ENCODE measurements at regions not wholly inside any gene's neighbourhood (a gene's known extent, or its start where the extent isn't known, plus 50 kb on each side); places are given as distances from the start of the nearest gene placed in this dataset.
"Not testable (repeated sequence)": the region's sequence is repeated elsewhere in the genome, so short reads cannot be mapped to it uniquely, and the experiment has no call there.

- Mint-ChIP-seq H3K36me3 (ENCODE audit: low read depth) (no peaks in the 10 kb centered on the region), H3K4me1 (ENCODE audit: low read depth) (no peaks in the 10 kb centered on the region), H3K27ac (no peak overlapping the region), H3K9me3 (peaks cover 14% of the 10 kb centered on the region), H3K27me3 (ENCODE audit: low read depth) (no peaks in the 10 kb centered on the region), H3K4me3 (ENCODE audit: low read depth) (no peak overlapping the region)
- intact Hi-C loops (cut with micrococcal nuclease) = no loop called here
- no peak for DNase-seq (ENCODE audit: low spot score)
These were observed 186.4 kb upstream of the NANOGP8 start for GRCh38 chr15:35271371-35272043.

- H3K4me1 Mint-ChIP-seq (ENCODE audit: low read depth) = no peaks in the 10 kb centered on the region
- no peak overlapping the region for H3K4me3 Mint-ChIP-seq (ENCODE audit: low read depth)
- H3K9me3 Mint-ChIP-seq = no peaks in the 10 kb centered on the region
These were observed 175.8 kb upstream of the NANOGP8 start for GRCh38 chr15:35260941-35261340.

GRCh38 chr15:35260274-35260673 lies 175.2 kb upstream of the NANOGP8 start:
- intact Hi-C loops (cut with micrococcal nuclease); H3K27me3 Mint-ChIP-seq (ENCODE audit: low read depth); H3K27ac Mint-ChIP-seq; DNase-seq (ENCODE audit: low spot score); H3K36me3 Mint-ChIP-seq (ENCODE audit: low read depth); H3K4me1 Mint-ChIP-seq (ENCODE audit: low read depth); H3K4me3 Mint-ChIP-seq (ENCODE audit: low read depth); H3K9me3 Mint-ChIP-seq: not testable (repeated sequence)

More at GRCh38 chr15:35260941-35261340, 175.8 kb upstream of the NANOGP8 start:
- intact Hi-C loops (cut with micrococcal nuclease) = no loop called here
- Mint-ChIP-seq H3K36me3 (ENCODE audit: low read depth) (no peaks in the 10 kb centered on the region), H3K27me3 (ENCODE audit: low read depth) (no peaks in the 10 kb centered on the region), H3K27ac (no peak overlapping the region)
- DNase-seq (ENCODE audit: low spot score) = no peak

GRCh38 chr15:35256551-35256950 lies 171.5 kb upstream of the NANOGP8 start:
- intact Hi-C loops (cut with micrococcal nuclease) = no loop called here
- Mint-ChIP-seq H3K27ac (no peak overlapping the region), H3K4me3 (ENCODE audit: low read depth) (no peak overlapping the region), H3K27me3 (ENCODE audit: low read depth) (no peaks in the 10 kb centered on the region), H3K4me1 (ENCODE audit: low read depth) (no peaks in the 10 kb centered on the region), H3K9me3 (no peaks in the 10 kb centered on the region), H3K36me3 (ENCODE audit: low read depth) (no peaks in the 10 kb centered on the region)
- DNase-seq (ENCODE audit: low spot score) = no peak

GRCh38 chr15:35256141-35256540 lies 171.0 kb upstream of the NANOGP8 start:
- H3K4me1 Mint-ChIP-seq (ENCODE audit: low read depth) = no peaks in the 10 kb centered on the region
- H3K27me3 Mint-ChIP-seq (ENCODE audit: low read depth) = no peaks in the 10 kb centered on the region
- no peaks in the 10 kb centered on the region for H3K36me3 Mint-ChIP-seq (ENCODE audit: low read depth)
- DNase-seq (ENCODE audit: low spot score) = no peak
- H3K9me3 Mint-ChIP-seq = no peaks in the 10 kb centered on the region
- H3K27ac Mint-ChIP-seq = no peak overlapping the region
- intact Hi-C loops (cut with micrococcal nuclease) = no loop called here
- no peak overlapping the region for H3K4me3 Mint-ChIP-seq (ENCODE audit: low read depth)

GRCh38 chr15:35254908-35255307 lies 169.8 kb upstream of the NANOGP8 start:
- intact Hi-C loops (cut with micrococcal nuclease); H3K27me3 Mint-ChIP-seq (ENCODE audit: low read depth); H3K4me1 Mint-ChIP-seq (ENCODE audit: low read depth); H3K36me3 Mint-ChIP-seq (ENCODE audit: low read depth); H3K9me3 Mint-ChIP-seq; H3K4me3 Mint-ChIP-seq (ENCODE audit: low read depth); DNase-seq (ENCODE audit: low spot score); H3K27ac Mint-ChIP-seq: not testable (repeated sequence)

- intact Hi-C loops (cut with micrococcal nuclease) = no loop called here
- no peaks in the 10 kb centered on the region for H3K36me3 Mint-ChIP-seq (ENCODE audit: low read depth)
- H3K4me1 Mint-ChIP-seq (ENCODE audit: low read depth) = no peaks in the 10 kb centered on the region
These were observed 169.0 kb upstream of the NANOGP8 start for GRCh38 chr15:35254062-35254461.

GRCh38 chr15:35252351-35252865 lies 167.3 kb upstream of the NANOGP8 start:
- Mint-ChIP-seq H3K4me1 (ENCODE audit: low read depth) (no peaks in the 10 kb centered on the region), H3K9me3 (no peaks in the 10 kb centered on the region), H3K27me3 (ENCODE audit: low read depth) (no peaks in the 10 kb centered on the region), H3K4me3 (ENCODE audit: low read depth) (no peak overlapping the region), H3K36me3 (ENCODE audit: low read depth) (no peaks in the 10 kb centered on the region), H3K27ac (no peak overlapping the region)
- no peak for DNase-seq (ENCODE audit: low spot score)
- intact Hi-C loops (cut with micrococcal nuclease) = no loop called here

More at GRCh38 chr15:35254062-35254461, 169.0 kb upstream of the NANOGP8 start:
- Mint-ChIP-seq H3K27ac (no peak overlapping the region), H3K4me3 (ENCODE audit: low read depth) (no peak overlapping the region), H3K9me3 (no peaks in the 10 kb centered on the region), H3K27me3 (ENCODE audit: low read depth) (no peaks in the 10 kb centered on the region)
- no peak for DNase-seq (ENCODE audit: low spot score)

GRCh38 chr15:35247150-35247549 lies 162.1 kb upstream of the NANOGP8 start:
- intact Hi-C loops (cut with micrococcal nuclease) = no loop called here
- H3K9me3 Mint-ChIP-seq = no peaks in the 10 kb centered on the region
- no peak for DNase-seq (ENCODE audit: low spot score)
- H3K4me1 Mint-ChIP-seq (ENCODE audit: low read depth) = no peaks in the 10 kb centered on the region
- H3K4me3 Mint-ChIP-seq (ENCODE audit: low read depth) = no peak overlapping the region
- H3K27me3 Mint-ChIP-seq (ENCODE audit: low read depth) = no peaks in the 10 kb centered on the region
- no peak overlapping the region for H3K27ac Mint-ChIP-seq
- H3K36me3 Mint-ChIP-seq (ENCODE audit: low read depth) = no peaks in the 10 kb centered on the region

- no peak overlapping the region for H3K27ac Mint-ChIP-seq
- no peak overlapping the region for H3K4me3 Mint-ChIP-seq (ENCODE audit: low read depth)
- DNase-seq (ENCODE audit: low spot score) = no peak
- H3K9me3 Mint-ChIP-seq = no peaks in the 10 kb centered on the region
- H3K36me3 Mint-ChIP-seq (ENCODE audit: low read depth) = no peaks in the 10 kb centered on the region
- intact Hi-C loops (cut with micrococcal nuclease) = no loop called here
- no peaks in the 10 kb centered on the region for H3K27me3 Mint-ChIP-seq (ENCODE audit: low read depth)
- H3K4me1 Mint-ChIP-seq (ENCODE audit: low read depth) = no peaks in the 10 kb centered on the region
These were observed 161.4 kb upstream of the NANOGP8 start for GRCh38 chr15:35246451-35246850.

- H3K27ac Mint-ChIP-seq; H3K4me1 Mint-ChIP-seq (ENCODE audit: low read depth); H3K4me3 Mint-ChIP-seq (ENCODE audit: low read depth); H3K9me3 Mint-ChIP-seq; H3K36me3 Mint-ChIP-seq (ENCODE audit: low read depth); DNase-seq (ENCODE audit: low spot score); intact Hi-C loops (cut with micrococcal nuclease); H3K27me3 Mint-ChIP-seq (ENCODE audit: low read depth): not testable (repeated sequence)
These were observed 160.6 kb upstream of the NANOGP8 start for GRCh38 chr15:35245681-35246080.

GRCh38 chr15:35244227-35244626 lies 159.1 kb upstream of the NANOGP8 start:
- H3K4me3 Mint-ChIP-seq (ENCODE audit: low read depth) = no peak overlapping the region
- H3K9me3 Mint-ChIP-seq = no peaks in the 10 kb centered on the region
- no peaks in the 10 kb centered on the region for H3K27me3 Mint-ChIP-seq (ENCODE audit: low read depth)
- no peaks in the 10 kb centered on the region for H3K36me3 Mint-ChIP-seq (ENCODE audit: low read depth)
- DNase-seq (ENCODE audit: low spot score) = no peak
- intact Hi-C loops (cut with micrococcal nuclease) = no loop called here
- H3K4me1 Mint-ChIP-seq (ENCODE audit: low read depth) = no peaks in the 10 kb centered on the region
- H3K27ac Mint-ChIP-seq = no peak overlapping the region

GRCh38 chr15:35243758-35244157 lies 158.7 kb upstream of the NANOGP8 start:
- Mint-ChIP-seq H3K4me1 (ENCODE audit: low read depth) (no peaks in the 10 kb centered on the region), H3K36me3 (ENCODE audit: low read depth) (no peaks in the 10 kb centered on the region), H3K9me3 (no peaks in the 10 kb centered on the region), H3K4me3 (ENCODE audit: low read depth) (no peak overlapping the region), H3K27ac (no peak overlapping the region), H3K27me3 (ENCODE audit: low read depth) (no peaks in the 10 kb centered on the region)
- DNase-seq (ENCODE audit: low spot score) = no peak
- intact Hi-C loops (cut with micrococcal nuclease) = no loop called here

GRCh38 chr15:35239693-35240092 lies 154.6 kb upstream of the NANOGP8 start:
- intact Hi-C loops (cut with micrococcal nuclease); H3K27ac Mint-ChIP-seq; H3K27me3 Mint-ChIP-seq (ENCODE audit: low read depth); H3K4me3 Mint-ChIP-seq (ENCODE audit: low read depth); DNase-seq (ENCODE audit: low spot score); H3K9me3 Mint-ChIP-seq; H3K36me3 Mint-ChIP-seq (ENCODE audit: low read depth); H3K4me1 Mint-ChIP-seq (ENCODE audit: low read depth): not testable (repeated sequence)
